GM06990 (cell line): ENCODE measurements at regions not wholly inside any gene's neighbourhood (a gene's known extent, or its start where the extent isn't known, plus 50 kb on each side); places are given as distances from the start of the nearest gene placed in this dataset.
"Not testable (repeated sequence)": the region's sequence is repeated elsewhere in the genome, so short reads cannot be mapped to it uniquely, and the experiment has no call there.

Experiments
- DNase-seq: peaks from one replicate; pipeline ENCODE4 v3.0.0-alpha.2; 2011; ENCODE audit not compliant: insufficient read length; ENCODE audit errors: extremely low read depth
- H3K27me3 ChIP-seq: replicated peaks from 2 replicates; pipeline ENCODE4 v1.6.0; 2011; ENCODE audit warnings: low read length; ENCODE audit not compliant: control insufficient read depth, insufficient read depth
- H3K36me3 ChIP-seq: 2 replicates; pipeline ENCODE4 v1.5.1; 2011; ENCODE audit warnings: low read length; ENCODE audit not compliant: control insufficient read depth, insufficient read depth
- H3K4me3 ChIP-seq: replicated peaks from 2 replicates; pipeline ENCODE4 v1.5.1; 2011; ENCODE audit warnings: low read depth, mild to moderate bottlenecking, control low read depth, low read length
- CTCF ChIP-seq: IDR thresholded peaks from 2 replicates; pipeline ENCODE4 v1.5.1; 2011; ENCODE audit warnings: low read length, control low read depth, mild to moderate bottlenecking, inconsistent platforms; ENCODE audit not compliant: insufficient read depth, poor library complexity, severe bottlenecking

- DNase-seq, H3K27me3 ChIP-seq, H3K4me3 ChIP-seq, H3K36me3 ChIP-seq: not testable (repeated sequence)
- TF ChIP-seq CTCF = peak; percentile 32
Observed at GRCh38 chr4:73671348-73671747, 51.1 kb upstream of the RASSF6 start.

GRCh38 chr4:73673286-73673685, 53.0 kb upstream of the RASSF6 start:
- DNase-seq = no peak
- Histone ChIP-seq H3K27me3 (no peaks in the 10 kb centered on the region), H3K4me3 (no peak overlapping the region), H3K36me3 (no peaks in the 10 kb centered on the region)
- TF ChIP-seq CTCF = no peak

- Histone ChIP-seq H3K36me3 (no peaks in the 10 kb centered on the region), H3K4me3 (no peak overlapping the region), H3K27me3 (no peaks in the 10 kb centered on the region)
- no peak for TF ChIP-seq CTCF
- no peak for DNase-seq
Observed at GRCh38 chr4:73674451-73674919, 54.2 kb upstream of the RASSF6 start.

- DNase-seq = no peak
- Histone ChIP-seq H3K36me3 (no peaks in the 10 kb centered on the region), H3K4me3 (no peak overlapping the region), H3K27me3 (no peaks in the 10 kb centered on the region)
- TF ChIP-seq CTCF = no peak
Observed at GRCh38 chr4:73675623-73676022, 55.4 kb upstream of the RASSF6 start.

GRCh38 chr4:73676136-73676535, 55.9 kb upstream of the RASSF6 start:
- no peak overlapping the region for H3K4me3 ChIP-seq
- TF ChIP-seq CTCF = no peak
- no peaks in the 10 kb centered on the region for H3K36me3 ChIP-seq
- no peak for DNase-seq
- H3K27me3 ChIP-seq = no peaks in the 10 kb centered on the region

- no peak for TF ChIP-seq CTCF
- Histone ChIP-seq H3K4me3 (no peak overlapping the region), H3K27me3 (no peaks in the 10 kb centered on the region), H3K36me3 (no peaks in the 10 kb centered on the region)
- no peak for DNase-seq
Observed at GRCh38 chr4:73676861-73677323, 56.7 kb upstream of the RASSF6 start.
